ENCODE measurements at regions not wholly inside any gene's neighbourhood (a gene's known extent, or its start where the extent isn't known, plus 50 kb on each side); places are given as distances from the start of the nearest gene placed in this dataset.

DNA sequence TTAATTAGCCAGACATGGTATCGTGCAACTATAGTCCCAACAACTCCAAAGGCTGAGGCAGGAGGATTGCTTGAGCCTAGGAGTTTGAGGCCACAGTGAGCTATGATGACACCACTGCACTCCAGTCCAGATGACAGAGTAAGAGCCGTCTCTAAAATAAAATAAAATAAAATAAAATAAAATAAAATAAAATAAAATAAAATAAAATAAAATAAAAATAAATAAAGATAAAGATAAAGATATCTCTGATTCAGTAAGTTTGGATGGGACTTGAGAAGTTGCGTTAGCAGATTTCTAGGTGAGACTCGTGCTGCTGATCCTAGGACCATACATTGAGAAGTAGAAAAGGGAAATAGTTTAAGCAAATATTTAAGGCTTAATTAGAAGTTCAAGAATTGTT lies 254.8 kb upstream of the FAM241A start:
- no peak for ATAC-seq
- H3K27me3 Mint-ChIP-seq: no peaks in the 10 kb centered on the region

GRCh38 chr4:111905511-111905910 lies 239.7 kb upstream of the FAM241A start:
- H3K36me3 Mint-ChIP-seq: no peaks in the 10 kb centered on the region
- no peak overlapping the region for H3K4me3 Mint-ChIP-seq
- CTCF ChIA-PET: no interaction called here
- DNase-seq: no peak
- H3K4me1 Mint-ChIP-seq: no peaks in the 10 kb centered on the region
- H3K9me3 Mint-ChIP-seq (ENCODE audit: low read depth): no peaks in the 10 kb centered on the region
- no peaks in the 10 kb centered on the region for H3K27me3 Mint-ChIP-seq
- no peak overlapping the region for H3K27ac Mint-ChIP-seq
- ATAC-seq: no peak

More for the DNA sequence above, 254.8 kb upstream of the FAM241A start:
- Mint-ChIP-seq H3K4me3 (no peak overlapping the region), H3K4me1 (no peaks in the 10 kb centered on the region), H3K27ac (no peak overlapping the region), H3K9me3 (ENCODE audit: low read depth) (no peaks in the 10 kb centered on the region), H3K36me3 (no peaks in the 10 kb centered on the region)
- DNase-seq: no peak
- CTCF ChIA-PET: no interaction called here

DNA sequence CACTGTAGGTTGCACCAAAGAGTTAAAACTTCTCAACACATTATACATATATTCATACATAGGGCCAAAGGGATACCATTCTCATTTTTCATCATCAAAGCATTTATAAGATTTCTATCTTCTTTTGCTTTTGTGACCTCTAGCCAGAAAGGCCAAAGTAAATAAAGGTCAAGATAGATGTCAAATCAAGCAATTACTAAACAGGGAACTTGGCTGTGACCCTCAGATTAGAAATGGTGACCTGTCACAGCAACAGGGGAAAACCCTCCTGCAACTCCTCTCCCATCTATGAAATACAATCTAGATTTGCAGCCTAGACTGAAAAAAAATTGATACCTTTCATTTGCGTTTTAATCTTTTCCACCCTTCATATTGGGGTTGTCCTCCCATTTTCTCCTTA lies 225.6 kb upstream of the FAM241A start:
- Mint-ChIP-seq H3K27me3 (no peaks in the 10 kb centered on the region), H3K9me3 (ENCODE audit: low read depth) (no peaks in the 10 kb centered on the region), H3K27ac (no peak overlapping the region), H3K4me1 (no peaks in the 10 kb centered on the region), H3K36me3 (no peaks in the 10 kb centered on the region), H3K4me3 (no peak overlapping the region)
- DNase-seq (no peak), ATAC-seq (no peak)
- CTCF ChIA-PET: no interaction called here

DNA sequence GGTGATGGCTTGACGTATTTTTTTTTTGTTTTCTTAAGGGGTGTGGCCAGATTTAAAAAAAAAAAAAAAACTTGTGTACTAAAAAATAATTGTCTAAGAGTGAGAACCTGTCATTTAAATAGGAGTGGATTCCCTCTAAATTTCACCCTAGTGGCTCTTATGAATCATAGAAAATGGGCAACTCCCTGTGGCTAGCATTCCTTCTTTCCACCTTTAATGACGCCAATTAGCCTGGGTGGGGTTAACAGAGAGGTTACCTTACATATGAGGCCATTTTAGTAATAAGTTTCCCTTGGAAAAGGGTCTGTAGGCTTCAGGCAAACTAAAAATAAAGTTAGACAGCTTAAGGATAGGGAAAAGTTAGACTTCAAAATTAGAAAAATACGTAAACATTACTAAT lies 223.5 kb upstream of the FAM241A start:
- no peaks in the 10 kb centered on the region for H3K27me3 Mint-ChIP-seq
- H3K4me1 Mint-ChIP-seq: no peaks in the 10 kb centered on the region
- DNase-seq: no peak
- CTCF ChIA-PET: no interaction called here
- H3K36me3 Mint-ChIP-seq: no peaks in the 10 kb centered on the region
- ATAC-seq: no peak
- no peaks in the 10 kb centered on the region for H3K9me3 Mint-ChIP-seq (ENCODE audit: low read depth)
- no peak overlapping the region for H3K27ac Mint-ChIP-seq
- H3K4me3 Mint-ChIP-seq: no peak overlapping the region

DNA sequence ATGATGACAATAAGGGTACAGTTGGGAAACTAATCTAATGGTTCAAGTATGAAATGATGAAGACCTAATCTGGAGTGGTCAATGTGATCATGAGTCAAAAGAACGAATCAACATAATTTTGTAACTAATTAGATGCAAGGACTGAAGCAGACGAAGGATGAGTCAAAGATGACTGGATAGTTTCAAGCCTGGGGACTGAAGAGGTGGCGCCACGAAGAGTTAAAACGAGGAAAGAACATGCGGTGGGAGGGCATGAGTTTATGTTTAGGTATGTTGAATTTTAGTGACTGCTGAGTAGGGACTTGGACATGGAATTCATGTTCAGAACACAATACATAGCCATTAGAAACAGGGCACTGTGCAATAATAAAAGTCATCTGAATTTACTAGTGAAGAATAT lies 221.5 kb upstream of the FAM241A start:
- DNase-seq: no peak
- CTCF ChIA-PET: no interaction called here
- Mint-ChIP-seq H3K27ac (no peak overlapping the region), H3K27me3 (no peaks in the 10 kb centered on the region), H3K9me3 (ENCODE audit: low read depth) (no peaks in the 10 kb centered on the region), H3K4me1 (no peaks in the 10 kb centered on the region), H3K4me3 (no peak overlapping the region), H3K36me3 (no peaks in the 10 kb centered on the region)
- no peak for ATAC-seq

GRCh38 chr4:111924696-111925095 lies 220.6 kb upstream of the FAM241A start:
- Mint-ChIP-seq H3K27ac (no peak overlapping the region), H3K36me3 (no peaks in the 10 kb centered on the region), H3K4me3 (no peak overlapping the region), H3K4me1 (no peaks in the 10 kb centered on the region), H3K27me3 (no peaks in the 10 kb centered on the region), H3K9me3 (ENCODE audit: low read depth) (no peaks in the 10 kb centered on the region)
- no peak for ATAC-seq
- CTCF ChIA-PET: no interaction called here
- no peak for DNase-seq

- Mint-ChIP-seq H3K27ac (no peak overlapping the region), H3K27me3 (peaks cover 11% of the 10 kb centered on the region), H3K4me1 (peaks cover 3% of the 10 kb centered on the region), H3K9me3 (ENCODE audit: low read depth) (no peaks in the 10 kb centered on the region), H3K4me3 (no peak overlapping the region), H3K36me3 (no peaks in the 10 kb centered on the region)
- ATAC-seq (no peak), DNase-seq (no peak)
- CTCF ChIA-PET: no interaction called here
Measured at GRCh38 chr4:111930659-111931058, 214.6 kb upstream of the FAM241A start.

DNA sequence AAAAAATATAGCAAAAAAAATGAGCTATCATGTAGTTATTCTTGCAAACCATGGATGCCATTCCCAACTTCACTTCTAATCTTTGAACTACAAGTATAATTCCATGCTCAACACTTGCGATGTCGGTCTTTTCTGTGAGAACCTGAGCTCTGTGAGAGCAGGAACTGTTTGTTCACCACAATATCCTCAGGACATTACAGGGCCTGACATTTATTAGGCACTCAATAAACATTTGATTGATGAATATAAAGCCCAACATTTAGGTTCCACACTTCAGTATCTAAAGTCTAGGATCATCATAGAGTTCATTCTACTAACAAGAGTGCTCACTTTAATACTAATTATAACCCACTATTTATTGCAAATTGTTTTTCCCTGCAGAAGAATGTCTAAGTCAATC lies 211.6 kb upstream of the FAM241A start:
- peaks cover 11% of the 10 kb centered on the region for H3K27me3 Mint-ChIP-seq
- H3K27ac Mint-ChIP-seq: no peak overlapping the region
- H3K4me3 Mint-ChIP-seq: no peak overlapping the region
- DNase-seq: no peak
- ATAC-seq: no peak
- H3K9me3 Mint-ChIP-seq (ENCODE audit: low read depth): no peaks in the 10 kb centered on the region
- peaks cover 3% of the 10 kb centered on the region for H3K4me1 Mint-ChIP-seq
- H3K36me3 Mint-ChIP-seq: no peaks in the 10 kb centered on the region
- CTCF ChIA-PET: no interaction called here

DNA sequence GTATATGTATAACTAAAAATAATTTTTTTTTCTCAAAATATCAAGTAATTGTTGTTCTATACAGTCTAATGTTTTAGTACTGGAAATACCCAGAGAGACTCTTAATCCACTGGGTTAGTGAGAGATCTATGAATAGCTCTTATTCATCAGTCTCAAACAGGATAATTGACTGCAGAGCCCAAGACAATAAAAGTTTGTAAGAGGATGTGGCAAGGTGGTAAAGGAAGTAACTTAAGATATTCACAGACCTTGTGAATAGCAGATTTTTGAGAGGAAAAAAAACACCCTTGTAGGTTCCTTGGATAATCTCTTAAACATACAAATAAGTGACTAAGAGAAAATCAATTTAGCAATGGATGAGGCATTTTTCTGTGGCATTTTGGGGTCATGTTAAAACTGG lies 210.9 kb upstream of the FAM241A start:
- H3K27ac Mint-ChIP-seq: no peak overlapping the region
- H3K4me1 Mint-ChIP-seq: peaks cover 3% of the 10 kb centered on the region
- no peaks in the 10 kb centered on the region for H3K36me3 Mint-ChIP-seq
- H3K9me3 Mint-ChIP-seq (ENCODE audit: low read depth): no peaks in the 10 kb centered on the region
- CTCF ChIA-PET: no interaction called here
- DNase-seq (no peak), ATAC-seq (no peak)
- peaks cover 11% of the 10 kb centered on the region for H3K27me3 Mint-ChIP-seq
- H3K4me3 Mint-ChIP-seq: no peak overlapping the region

GRCh38 chr4:111937368-111937767 lies 207.9 kb upstream of the FAM241A start:
- Mint-ChIP-seq H3K27me3 (peaks cover 4% of the 10 kb centered on the region), H3K4me1 (no peaks in the 10 kb centered on the region), H3K4me3 (no peak overlapping the region), H3K36me3 (no peaks in the 10 kb centered on the region), H3K27ac (no peak overlapping the region), H3K9me3 (ENCODE audit: low read depth) (no peaks in the 10 kb centered on the region)
- ATAC-seq (no peak), DNase-seq (no peak)
- CTCF ChIA-PET: interaction anchor here (1.5 kb wide), 1 partner anchor 296 kb away, joined by 3 read pairs; no protein-coding TSS in a partner anchor

DNA sequence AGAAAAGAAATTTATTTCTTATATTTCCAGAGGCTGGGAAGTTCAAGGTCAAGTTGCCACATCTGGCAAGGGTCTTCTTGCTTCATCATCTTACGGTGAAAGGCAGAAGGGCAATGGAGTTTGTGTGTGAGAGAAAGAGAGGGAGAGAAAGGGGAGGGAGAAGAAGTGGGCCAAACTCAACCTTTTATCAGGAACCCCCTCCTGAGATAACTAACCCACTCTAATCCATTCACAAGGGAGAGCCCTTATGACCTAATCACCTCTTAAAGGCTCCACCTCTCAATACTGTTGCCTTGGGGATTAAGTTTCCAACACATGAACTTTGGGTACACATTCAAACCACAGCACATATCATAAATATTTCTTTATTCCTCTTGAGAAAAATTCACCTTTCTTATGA lies 203.3 kb upstream of the FAM241A start:
- CTCF ChIA-PET: interaction anchor here (1.2 kb wide), 1 partner anchor 90 kb away, joined by 4 read pairs; no protein-coding TSS in a partner anchor
- no peak overlapping the region for H3K4me3 Mint-ChIP-seq
- no peaks in the 10 kb centered on the region for H3K4me1 Mint-ChIP-seq
- no peaks in the 10 kb centered on the region for H3K9me3 Mint-ChIP-seq (ENCODE audit: low read depth)
- no peak overlapping the region for H3K27ac Mint-ChIP-seq
- no peak for DNase-seq
- H3K27me3 Mint-ChIP-seq: peaks cover 3% of the 10 kb centered on the region
- no peaks in the 10 kb centered on the region for H3K36me3 Mint-ChIP-seq
- no peak for ATAC-seq

GRCh38 chr4:111943796-111944203 lies 201.5 kb upstream of the FAM241A start:
- DNase-seq (no peak), ATAC-seq (no peak)
- Mint-ChIP-seq H3K4me3 (no peak overlapping the region), H3K27ac (no peak overlapping the region), H3K9me3 (ENCODE audit: low read depth) (no peaks in the 10 kb centered on the region), H3K4me1 (no peaks in the 10 kb centered on the region), H3K36me3 (no peaks in the 10 kb centered on the region), H3K27me3 (peaks cover 3% of the 10 kb centered on the region)
- CTCF ChIA-PET: no interaction called here

- CTCF ChIA-PET: no interaction called here
- no peaks in the 10 kb centered on the region for H3K4me1 Mint-ChIP-seq
- peaks cover 3% of the 10 kb centered on the region for H3K27me3 Mint-ChIP-seq
- ATAC-seq (no peak), DNase-seq (no peak)
- no peaks in the 10 kb centered on the region for H3K36me3 Mint-ChIP-seq
- no peak overlapping the region for H3K4me3 Mint-ChIP-seq
- no peak overlapping the region for H3K27ac Mint-ChIP-seq
- no peaks in the 10 kb centered on the region for H3K9me3 Mint-ChIP-seq (ENCODE audit: low read depth)
Measured at GRCh38 chr4:111945014-111945413, 200.2 kb upstream of the FAM241A start.

DNA sequence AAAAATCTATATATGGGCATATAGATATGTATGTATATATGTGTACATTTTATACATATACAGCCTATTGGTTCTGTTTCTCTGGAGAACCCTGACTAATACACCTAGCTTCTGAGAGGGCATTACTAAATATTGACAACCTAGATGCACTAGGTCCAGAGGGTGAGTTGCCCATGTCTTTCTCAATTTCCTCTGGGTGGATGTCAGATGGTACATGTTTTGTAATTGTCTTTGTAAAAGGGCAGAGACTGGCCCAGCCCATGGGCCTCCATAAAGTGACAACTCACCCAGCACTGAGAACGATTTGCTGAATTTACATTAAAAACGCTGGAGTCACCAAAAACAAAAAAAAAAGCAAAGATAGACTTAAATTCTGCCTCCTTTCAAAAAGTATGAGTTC lies 198.5 kb upstream of the FAM241A start:
- DNase-seq (no peak), ATAC-seq (no peak)
- H3K4me1 Mint-ChIP-seq: no peaks in the 10 kb centered on the region
- no peak overlapping the region for H3K27ac Mint-ChIP-seq
- CTCF ChIA-PET: no interaction called here
- H3K27me3 Mint-ChIP-seq: peaks cover 3% of the 10 kb centered on the region
- no peak overlapping the region for H3K4me3 Mint-ChIP-seq
- no peaks in the 10 kb centered on the region for H3K36me3 Mint-ChIP-seq
- H3K9me3 Mint-ChIP-seq (ENCODE audit: low read depth): no peaks in the 10 kb centered on the region

- CTCF ChIA-PET: no interaction called here
- H3K4me1 Mint-ChIP-seq: no peaks in the 10 kb centered on the region
- H3K27ac Mint-ChIP-seq: no peak overlapping the region
- no peaks in the 10 kb centered on the region for H3K9me3 Mint-ChIP-seq (ENCODE audit: low read depth)
- no peaks in the 10 kb centered on the region for H3K36me3 Mint-ChIP-seq
- ATAC-seq: no peak
- H3K27me3 Mint-ChIP-seq: no peaks in the 10 kb centered on the region
- DNase-seq: no peak
- H3K4me3 Mint-ChIP-seq: no peak overlapping the region
Measured at GRCh38 chr4:111952688-111953087, 192.6 kb upstream of the FAM241A start.

All from activated CD8-positive, alpha-beta memory T cell treated with anti-CD3 and anti-CD28 coated beads, Interleukin-2, amount 10 ng/mL, durations not matched to agents 7 days and 5 days (primary cell).